Fibroblast of lung (primary cell): ENCODE measurements at regions not wholly inside any gene's neighbourhood (a gene's known extent, or its start where the extent isn't known, plus 50 kb on each side); places are given as distances from the start of the nearest gene placed in this dataset.

Source experiments
- DNase-seq, 2 donors: peaks; one replicate each; pipeline versions ENCODE4 v3.0.0 to v3.0.0-alpha.2; 2010; ENCODE audit warnings: low read depth in 2 of 2
- H2AFZ ChIP-seq: 2 replicates; pipeline ENCODE4 v1.5.1; 2012; ENCODE audit warnings: low read length, control low read depth, inconsistent platforms
- H3K27ac ChIP-seq: 2 replicates; pipeline ENCODE4 v1.5.1; 2011; ENCODE audit warnings: low read length, control low read depth; ENCODE audit not compliant: insufficient read depth
- H3K27me3 ChIP-seq: 2 replicates; pipeline ENCODE4 v1.5.1; 2011; ENCODE audit warnings: mild to moderate bottlenecking, low read length; ENCODE audit not compliant: control insufficient read depth, insufficient read depth
- H3K36me3 ChIP-seq: 2 replicates; pipeline ENCODE4 v1.5.1; 2011; ENCODE audit warnings: low read length; ENCODE audit not compliant: control insufficient read depth, insufficient read depth
- H3K4me1 ChIP-seq: 2 replicates; pipeline ENCODE4 v1.5.1; 2011; ENCODE audit warnings: low read length; ENCODE audit not compliant: control insufficient read depth, insufficient read depth; ENCODE audit errors: extremely low read depth
- H3K4me2 ChIP-seq: 2 replicates; pipeline ENCODE4 v1.5.1; 2011; ENCODE audit warnings: low read length, control low read depth; ENCODE audit not compliant: insufficient read depth; ENCODE audit errors: extremely low read depth
- H3K4me3 ChIP-seq, 4 experiments: fragments of 200-600 bp in 1 of 4; sonication (generic) in 1 of 4; replicated peaks in 1 of 4; 2 replicates each; pipeline ENCODE4 v1.5.1; 2011 to 2016; ENCODE audit warnings: low read length in 4 of 4, low read depth in 3 of 4, mild to moderate bottlenecking in 3 of 4, control low read depth in 2 of 4, inconsistent platforms in 1 of 4, mixed read lengths in 1 of 4; ENCODE audit not compliant: insufficient read depth in 1 of 4; ENCODE audit errors: control extremely low read depth in 1 of 4
- H3K79me2 ChIP-seq: 2 replicates; pipeline ENCODE4 v1.5.1; 2012; ENCODE audit warnings: mild to moderate bottlenecking, low read length, inconsistent platforms; ENCODE audit not compliant: control insufficient read depth, insufficient read depth
- H3K9ac ChIP-seq: 2 replicates; pipeline ENCODE4 v1.5.1; 2011; ENCODE audit warnings: mild to moderate bottlenecking, low read length, control low read depth; ENCODE audit not compliant: insufficient read depth
- H3K9me3 ChIP-seq: 2 replicates; pipeline ENCODE4 v1.5.1; 2012; ENCODE audit warnings: low read depth, low read length; ENCODE audit not compliant: control insufficient read depth, insufficient read depth
- H4K20me1 ChIP-seq: 2 replicates; pipeline ENCODE4 v1.5.1; 2011; ENCODE audit warnings: low read length; ENCODE audit not compliant: control insufficient read depth, insufficient read depth; ENCODE audit errors: extremely low read depth
- EZH2 ChIP-seq: IDR thresholded peaks from 2 replicates; pipeline ENCODE4 v1.5.1; 2012; ENCODE audit warnings: low read length, control low read depth, mild to moderate bottlenecking; ENCODE audit errors: missing control alignments
- TF ChIP-seq, protein P1 (sequence below), 2 donors: IDR thresholded peaks in 1 of 2; conservative IDR thresholded peaks in 1 of 2; 1 replicate in 1 of 2; 2 replicates in 1 of 2; pipeline ENCODE4 v1.5.1; 2011 to 2012; ENCODE audit warnings: low read length in 2 of 2, control low read depth in 1 of 2, inconsistent platforms in 1 of 2, low read depth in 1 of 2, mild to moderate bottlenecking in 1 of 2

DNA sequence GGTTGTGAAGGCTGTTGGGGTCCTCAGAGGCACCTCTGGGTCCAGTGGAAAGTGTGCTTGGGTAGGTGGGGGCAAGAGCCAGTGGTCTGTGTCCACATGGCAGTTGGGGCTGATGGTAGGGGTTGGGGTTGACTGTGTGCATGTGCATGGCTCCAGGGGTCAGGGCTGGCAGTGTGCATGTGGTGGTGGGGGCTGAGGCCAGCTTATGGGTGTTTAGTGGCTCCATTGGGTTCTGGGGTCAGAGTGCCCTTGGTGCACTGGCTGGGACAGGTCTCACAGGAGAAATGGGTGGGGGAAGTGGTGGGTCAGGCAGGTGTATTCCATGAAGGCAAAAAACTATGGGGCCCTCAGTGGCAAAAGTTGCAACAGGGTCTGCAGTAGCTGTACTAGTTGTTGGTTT, 97.9 kb downstream of the EDEM1 start:
- Histone ChIP-seq H3K36me3 (no peaks in the 10 kb centered on the region), H4K20me1 (no peaks in the 10 kb centered on the region), H2AFZ (no peak overlapping the region), H3K27me3 (no peaks in the 10 kb centered on the region), H3K27ac (no peak overlapping the region), H3K4me1 (no peaks in the 10 kb centered on the region), H3K9me3 (no peaks in the 10 kb centered on the region), H3K79me2 (no peaks in the 10 kb centered on the region), H3K4me2 (no peak overlapping the region), H3K4me3 (no peak overlapping the region), H3K9ac (no peak overlapping the region)
- TF ChIP-seq EZH2, result no peak
- TF ChIP-seq, protein P1, sequence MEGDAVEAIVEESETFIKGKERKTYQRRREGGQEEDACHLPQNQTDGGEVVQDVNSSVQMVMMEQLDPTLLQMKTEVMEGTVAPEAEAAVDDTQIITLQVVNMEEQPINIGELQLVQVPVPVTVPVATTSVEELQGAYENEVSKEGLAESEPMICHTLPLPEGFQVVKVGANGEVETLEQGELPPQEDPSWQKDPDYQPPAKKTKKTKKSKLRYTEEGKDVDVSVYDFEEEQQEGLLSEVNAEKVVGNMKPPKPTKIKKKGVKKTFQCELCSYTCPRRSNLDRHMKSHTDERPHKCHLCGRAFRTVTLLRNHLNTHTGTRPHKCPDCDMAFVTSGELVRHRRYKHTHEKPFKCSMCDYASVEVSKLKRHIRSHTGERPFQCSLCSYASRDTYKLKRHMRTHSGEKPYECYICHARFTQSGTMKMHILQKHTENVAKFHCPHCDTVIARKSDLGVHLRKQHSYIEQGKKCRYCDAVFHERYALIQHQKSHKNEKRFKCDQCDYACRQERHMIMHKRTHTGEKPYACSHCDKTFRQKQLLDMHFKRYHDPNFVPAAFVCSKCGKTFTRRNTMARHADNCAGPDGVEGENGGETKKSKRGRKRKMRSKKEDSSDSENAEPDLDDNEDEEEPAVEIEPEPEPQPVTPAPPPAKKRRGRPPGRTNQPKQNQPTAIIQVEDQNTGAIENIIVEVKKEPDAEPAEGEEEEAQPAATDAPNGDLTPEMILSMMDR (conservative IDR thresholded peaks at IDR 0.05 in 1 of 2, IDR thresholded peaks at IDR 0.05 in 1 of 2; ENCODE audit: low read depth in 1 of 2, low read length in 2 of 2), result no peak
- DNase-seq, result no peak

DNA sequence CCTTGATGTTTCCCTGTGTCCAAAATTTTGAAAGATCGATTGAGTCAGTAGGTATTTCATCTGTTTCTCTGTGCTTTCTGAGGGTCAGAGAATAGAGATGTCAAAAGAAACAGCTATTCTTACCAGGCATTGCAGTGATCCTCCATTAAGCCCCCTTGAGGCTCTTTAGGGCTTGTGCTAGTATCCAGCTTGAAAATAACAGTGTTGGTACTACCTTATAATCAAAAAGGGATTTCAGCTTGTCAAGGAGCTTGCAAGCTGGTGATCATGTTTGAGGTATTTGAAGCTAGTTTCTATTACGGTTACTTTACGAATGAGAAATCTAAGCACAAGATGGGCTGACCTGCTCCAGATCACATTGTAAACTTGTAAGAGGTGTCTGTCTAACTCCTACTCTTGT, 103.4 kb downstream of the EDEM1 start:
- Histone ChIP-seq H3K9ac (no peak overlapping the region), H3K79me2 (no peaks in the 10 kb centered on the region), H3K4me2 (no peak overlapping the region), H3K36me3 (no peaks in the 10 kb centered on the region), H3K4me1 (no peaks in the 10 kb centered on the region), H3K27me3 (no peaks in the 10 kb centered on the region), H2AFZ (no peak overlapping the region), H3K9me3 (no peaks in the 10 kb centered on the region), H3K4me3 (no peak overlapping the region), H3K27ac (no peak overlapping the region), H4K20me1 (no peaks in the 10 kb centered on the region)
- no peak for DNase-seq
- no peak for TF ChIP-seq EZH2
- TF ChIP-seq, protein P1 (conservative IDR thresholded peaks at IDR 0.05 in 1 of 2, IDR thresholded peaks at IDR 0.05 in 1 of 2; ENCODE audit: low read depth in 1 of 2, low read length in 2 of 2), result no peak

GRCh38 chr3:5292512-5292911, 105.0 kb downstream of the EDEM1 start:
- H3K9ac ChIP-seq, result no peak overlapping the region
- no peaks in the 10 kb centered on the region for H4K20me1 ChIP-seq
- DNase-seq, result no peak
- H3K4me2 ChIP-seq, result no peak overlapping the region
- H3K4me1 ChIP-seq, result no peaks in the 10 kb centered on the region
- H3K4me3 ChIP-seq, result no peak overlapping the region
- H3K36me3 ChIP-seq, result no peaks in the 10 kb centered on the region
- no peaks in the 10 kb centered on the region for H3K27me3 ChIP-seq
- H2AFZ ChIP-seq, result no peak overlapping the region
- no peaks in the 10 kb centered on the region for H3K9me3 ChIP-seq
- no peak overlapping the region for H3K27ac ChIP-seq
- TF ChIP-seq, protein P1 (conservative IDR thresholded peaks at IDR 0.05 in 1 of 2, IDR thresholded peaks at IDR 0.05 in 1 of 2; ENCODE audit: low read depth in 1 of 2, low read length in 2 of 2), result no peak
- no peak for TF ChIP-seq EZH2
- no peaks in the 10 kb centered on the region for H3K79me2 ChIP-seq
